ENCODE measurements at regions not wholly inside any gene's neighbourhood (a gene's known extent, or its start where the extent isn't known, plus 50 kb on each side); places are given as distances from the start of the nearest gene placed in this dataset.

DNA sequence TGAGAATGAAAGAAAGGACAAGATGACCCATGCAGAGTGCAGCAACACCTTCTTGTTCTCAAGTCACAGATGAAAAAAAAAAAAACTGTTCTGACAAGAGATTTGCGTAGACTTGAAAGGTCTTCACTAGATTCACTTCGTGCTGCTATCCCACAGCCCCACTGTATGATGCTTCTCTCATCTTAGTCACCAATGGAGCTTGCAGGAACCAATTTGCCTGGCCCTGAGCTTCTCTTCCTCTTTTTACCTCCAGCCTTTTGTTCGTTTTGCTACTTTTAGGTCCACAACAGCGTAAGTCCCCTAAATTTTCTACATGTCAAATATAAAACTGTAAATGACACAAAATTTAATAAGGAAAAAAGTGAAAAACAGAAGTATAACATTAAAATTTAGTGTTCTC is 107.9 kb upstream of the NAP1L1 start:
- H3K27ac Mint-ChIP-seq, result no peak overlapping the region
- intact Hi-C loops (cut with micrococcal nuclease), result no loop called here
- DNase-seq (no peak), ATAC-seq (no peak)
- H3K27ac ChIP-seq (ENCODE audit: low read length), result no peak overlapping the region
- WGBS (ENCODE audit: insufficient coverage), result 68% methylated on average over 4 of the region's 4 CpGs
- no peaks in the 10 kb centered on the region for H3K9me3 ChIP-seq (ENCODE audit: control insufficient read depth, insufficient read depth, low read length)
- TF ChIP-seq, protein P1, sequence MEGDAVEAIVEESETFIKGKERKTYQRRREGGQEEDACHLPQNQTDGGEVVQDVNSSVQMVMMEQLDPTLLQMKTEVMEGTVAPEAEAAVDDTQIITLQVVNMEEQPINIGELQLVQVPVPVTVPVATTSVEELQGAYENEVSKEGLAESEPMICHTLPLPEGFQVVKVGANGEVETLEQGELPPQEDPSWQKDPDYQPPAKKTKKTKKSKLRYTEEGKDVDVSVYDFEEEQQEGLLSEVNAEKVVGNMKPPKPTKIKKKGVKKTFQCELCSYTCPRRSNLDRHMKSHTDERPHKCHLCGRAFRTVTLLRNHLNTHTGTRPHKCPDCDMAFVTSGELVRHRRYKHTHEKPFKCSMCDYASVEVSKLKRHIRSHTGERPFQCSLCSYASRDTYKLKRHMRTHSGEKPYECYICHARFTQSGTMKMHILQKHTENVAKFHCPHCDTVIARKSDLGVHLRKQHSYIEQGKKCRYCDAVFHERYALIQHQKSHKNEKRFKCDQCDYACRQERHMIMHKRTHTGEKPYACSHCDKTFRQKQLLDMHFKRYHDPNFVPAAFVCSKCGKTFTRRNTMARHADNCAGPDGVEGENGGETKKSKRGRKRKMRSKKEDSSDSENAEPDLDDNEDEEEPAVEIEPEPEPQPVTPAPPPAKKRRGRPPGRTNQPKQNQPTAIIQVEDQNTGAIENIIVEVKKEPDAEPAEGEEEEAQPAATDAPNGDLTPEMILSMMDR (IDR thresholded peaks at IDR 0.05), result no peak
- no peaks in the 10 kb centered on the region for H3K4me1 ChIP-seq (ENCODE audit: control insufficient read depth, insufficient read depth, low read length)
- peaks cover 7 to 28% of the 10 kb centered on the region in 2 donors for H3K27me3 Mint-ChIP-seq (ENCODE audit: low read depth in 2 of 2)
- no peak overlapping the region for H3K4me3 Mint-ChIP-seq
- H3K9me3 Mint-ChIP-seq, result peaks cover 2 to 3% of the 10 kb centered on the region in 2 donors
- no peaks in the 10 kb centered on the region for H3K4me1 Mint-ChIP-seq
- H3K36me3 ChIP-seq (ENCODE audit: control insufficient read depth, insufficient read depth, low read length), result no peaks in the 10 kb centered on the region
- H3K4me3 ChIP-seq (ENCODE audit: low read length), result no peak overlapping the region
- peaks cover 4% of the 10 kb centered on the region for H3K36me3 Mint-ChIP-seq
- no peaks in the 10 kb centered on the region for H3K27me3 ChIP-seq (ENCODE audit: control insufficient read depth, insufficient read depth, low read length)

DNA sequence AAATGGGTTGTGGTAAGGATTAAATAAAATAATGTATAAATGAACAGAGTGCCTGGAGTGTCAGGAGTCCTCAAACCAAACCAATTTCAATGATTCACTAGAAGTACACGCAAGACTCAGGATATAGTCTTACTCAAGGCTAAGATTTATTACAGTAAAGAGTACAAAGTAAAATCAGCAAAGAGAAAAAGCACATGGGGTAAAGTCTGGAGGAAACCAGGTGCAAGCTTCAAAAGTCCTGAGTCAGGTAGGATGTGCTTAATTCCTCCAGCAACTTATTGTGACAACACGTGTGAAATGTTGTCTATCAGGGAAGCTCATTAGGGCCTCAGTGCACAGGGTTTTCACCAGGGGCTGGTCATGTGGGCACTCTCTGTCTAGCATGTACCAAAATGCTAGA is 105.8 kb upstream of the NAP1L1 start:
- no peak overlapping the region for H3K27ac ChIP-seq (ENCODE audit: low read length)
- no peak for DNase-seq
- intact Hi-C loops (cut with micrococcal nuclease), result no loop called here

DNA sequence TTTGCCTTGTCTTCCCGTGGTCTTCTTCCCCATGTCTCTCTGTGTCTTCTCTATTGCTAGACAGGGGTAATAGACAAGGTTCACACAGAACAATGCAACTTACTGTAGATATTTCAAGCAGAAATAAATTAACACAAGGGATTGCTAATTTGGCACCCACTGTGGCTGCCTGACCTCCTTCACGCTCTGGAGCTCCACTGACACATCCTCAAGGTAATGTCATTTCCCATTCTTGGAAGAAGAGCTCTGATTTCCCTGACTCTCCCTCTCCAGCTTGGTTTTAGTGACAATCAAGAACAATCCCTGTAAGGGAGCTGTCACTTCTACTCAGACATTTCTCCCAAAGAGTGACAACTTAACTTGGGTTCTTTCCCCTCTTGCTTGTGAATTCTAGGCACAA is 105.4 kb upstream of the NAP1L1 start:
- H3K4me1 Mint-ChIP-seq, result no peaks in the 10 kb centered on the region
- intact Hi-C loops (cut with micrococcal nuclease), result no loop called here
- no peak overlapping the region for H3K27ac Mint-ChIP-seq
- H3K36me3 ChIP-seq (ENCODE audit: control insufficient read depth, insufficient read depth, low read length), result no peaks in the 10 kb centered on the region
- H3K4me1 ChIP-seq (ENCODE audit: control insufficient read depth, insufficient read depth, low read length), result no peaks in the 10 kb centered on the region
- no peak overlapping the region for H3K4me3 ChIP-seq (ENCODE audit: low read length)
- H3K9me3 ChIP-seq (ENCODE audit: control insufficient read depth, insufficient read depth, low read length), result no peaks in the 10 kb centered on the region
- H3K9me3 Mint-ChIP-seq, result no peaks in the 10 kb centered on the region
- ATAC-seq (no peak), DNase-seq (no peak)
- H3K27me3 Mint-ChIP-seq (ENCODE audit: low read depth in 2 of 2), result peaks cover 9 to 26% of the 10 kb centered on the region in 2 donors
- H3K4me3 Mint-ChIP-seq, result no peak overlapping the region
- no peaks in the 10 kb centered on the region for H3K27me3 ChIP-seq (ENCODE audit: control insufficient read depth, insufficient read depth, low read length)
- WGBS (ENCODE audit: insufficient coverage), result 98% methylated on average over 2 of the region's 2 CpGs
- TF ChIP-seq, protein P1 (IDR thresholded peaks at IDR 0.05), result no peak
- no peak overlapping the region for H3K27ac ChIP-seq (ENCODE audit: low read length)
- no peaks in the 10 kb centered on the region for H3K36me3 Mint-ChIP-seq

More for the DNA sequence above, 105.8 kb upstream of the NAP1L1 start:
- H3K27me3 ChIP-seq (ENCODE audit: control insufficient read depth, insufficient read depth, low read length), result no peaks in the 10 kb centered on the region
- Mint-ChIP-seq H3K36me3 (no peaks in the 10 kb centered on the region), H3K27ac (no peak overlapping the region), H3K4me1 (no peaks in the 10 kb centered on the region), H3K27me3 (ENCODE audit: low read depth in 2 of 2) (peaks cover 9 to 31% of the 10 kb centered on the region in 2 donors), H3K9me3 (no peaks in the 10 kb centered on the region), H3K4me3 (no peak overlapping the region)
- H3K36me3 ChIP-seq (ENCODE audit: control insufficient read depth, insufficient read depth, low read length), result no peaks in the 10 kb centered on the region
- TF ChIP-seq, protein P1 (IDR thresholded peaks at IDR 0.05), result no peak
- 71% methylated on average over 1 of the region's 2 CpGs for WGBS (ENCODE audit: insufficient coverage)
- ATAC-seq, result no peak
- H3K4me1 ChIP-seq (ENCODE audit: control insufficient read depth, insufficient read depth, low read length), result no peaks in the 10 kb centered on the region
- H3K4me3 ChIP-seq (ENCODE audit: low read length), result no peak overlapping the region
- H3K9me3 ChIP-seq (ENCODE audit: control insufficient read depth, insufficient read depth, low read length), result no peaks in the 10 kb centered on the region

DNA sequence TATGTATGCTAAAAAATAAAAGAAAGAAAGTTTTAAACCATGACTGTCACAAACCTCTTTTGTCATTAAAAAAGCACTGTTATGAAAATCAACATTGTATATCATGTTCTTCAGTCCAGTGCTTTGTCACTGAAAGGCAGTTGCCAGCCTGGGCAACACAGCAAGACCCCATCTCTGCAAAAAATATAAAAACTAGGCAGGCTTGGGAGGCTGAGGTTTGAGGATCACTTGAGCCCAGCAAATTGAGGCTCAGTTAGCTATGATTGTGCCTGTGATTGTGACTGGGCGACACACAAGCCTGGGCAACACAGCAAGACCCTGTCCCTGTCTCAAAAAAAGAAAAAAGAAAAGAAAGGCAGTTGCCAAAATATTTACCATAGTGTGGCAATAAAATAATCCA is 102.7 kb upstream of the NAP1L1 start:
- H3K4me3 Mint-ChIP-seq, result no peak overlapping the region
- ATAC-seq, result no peak
- H3K36me3 Mint-ChIP-seq, result no peaks in the 10 kb centered on the region
- H3K4me1 Mint-ChIP-seq, result no peaks in the 10 kb centered on the region
- Histone ChIP-seq H3K4me1 (ENCODE audit: control insufficient read depth, insufficient read depth, low read length) (no peaks in the 10 kb centered on the region), H3K4me3 (ENCODE audit: low read length) (no peak overlapping the region), H3K27ac (ENCODE audit: low read length) (no peak overlapping the region), H3K27me3 (ENCODE audit: control insufficient read depth, insufficient read depth, low read length) (no peaks in the 10 kb centered on the region), H3K36me3 (ENCODE audit: control insufficient read depth, insufficient read depth, low read length) (no peaks in the 10 kb centered on the region), H3K9me3 (ENCODE audit: control insufficient read depth, insufficient read depth, low read length) (no peaks in the 10 kb centered on the region)
- no peaks in the 10 kb centered on the region for H3K9me3 Mint-ChIP-seq
- TF ChIP-seq, protein P1 (IDR thresholded peaks at IDR 0.05), result no peak
- intact Hi-C loops (cut with micrococcal nuclease), result no loop called here
- no peak for DNase-seq
- 80% methylated on average over 1 of the region's 1 CpG for WGBS (ENCODE audit: insufficient coverage)
- no peak overlapping the region for H3K27ac Mint-ChIP-seq
- peaks cover 11 to 20% of the 10 kb centered on the region in 2 donors for H3K27me3 Mint-ChIP-seq (ENCODE audit: low read depth in 2 of 2)

Data from natural killer cell (primary cell).